HepG2 (cell line): ENCODE measurements at regions not wholly inside any gene's neighbourhood (a gene's known extent, or its start where the extent isn't known, plus 50 kb on each side); places are given as distances from the start of the nearest gene placed in this dataset.

Source experiments
- CERS6 ChIP-seq: sonication (generic); formaldehyde crosslinking; IDR thresholded peaks from 2 replicates; pipeline ENCODE4 v1.5.0; 2020; ENCODE audit warnings: missing genetic modification reagents
- ISX ChIP-seq: sonication (generic); formaldehyde crosslinking; conservative IDR thresholded peaks from 2 replicates; pipeline ENCODE4 v1.5.0; 2020; ENCODE audit warnings: missing genetic modification reagents
- PHF20 ChIP-seq: sonication (generic); formaldehyde crosslinking; IDR thresholded peaks from 2 replicates; pipeline ENCODE4 v1.5.0; 2020; ENCODE audit warnings: mild to moderate bottlenecking, missing genetic modification reagents
- RXRB ChIP-seq: IDR thresholded peaks from 2 replicates; pipeline ENCODE4 v1.6.1; 2016; ENCODE audit warnings: borderline replicate concordance, missing genetic modification reagents, missing compliant biosample characterization
- SP140L ChIP-seq: sonication (generic); formaldehyde crosslinking; IDR thresholded peaks from 2 replicates; pipeline ENCODE4 v1.4.0; 2020; ENCODE audit warnings: missing genetic modification reagents, borderline replicate concordance
- ZBTB10 ChIP-seq: sonication (generic); formaldehyde crosslinking; IDR thresholded peaks from 2 replicates; pipeline ENCODE4 v1.4.0; 2020; ENCODE audit warnings: missing genetic modification reagents, borderline replicate concordance
- ZBTB37 ChIP-seq: sonication (generic); formaldehyde crosslinking; IDR thresholded peaks from 2 replicates; pipeline ENCODE4 v1.4.0; 2020; ENCODE audit warnings: mild to moderate bottlenecking, missing genetic modification reagents
- ZBTB7B ChIP-seq: sonication (generic); formaldehyde crosslinking; IDR thresholded peaks from 2 replicates; pipeline ENCODE4 v1.4.0; 2020; ENCODE audit warnings: missing genetic modification reagents
- ZKSCAN8 ChIP-seq: IDR thresholded peaks from 2 replicates; pipeline ENCODE4 v1.6.1; 2016; ENCODE audit warnings: borderline replicate concordance, missing genetic modification reagents, missing compliant biosample characterization
- ZNF318 ChIP-seq: sonication (generic); formaldehyde crosslinking; IDR thresholded peaks from 2 replicates; pipeline ENCODE4 v1.4.0; 2020; ENCODE audit warnings: mild to moderate bottlenecking, missing genetic modification reagents
- ZNF362 ChIP-seq: sonication (generic); formaldehyde crosslinking; IDR thresholded peaks from 2 replicates; pipeline ENCODE4 v1.4.0; 2020; ENCODE audit warnings: missing genetic modification reagents, mild to moderate bottlenecking, borderline replicate concordance
- ZNF616 ChIP-seq: sonication (generic); formaldehyde crosslinking; IDR thresholded peaks from 2 replicates; pipeline ENCODE4 v1.5.0; 2020; ENCODE audit warnings: low read depth, mild to moderate bottlenecking, missing genetic modification reagents
- ZNF883 ChIP-seq: sonication (generic); formaldehyde crosslinking; IDR thresholded peaks from 2 replicates; pipeline ENCODE4 v1.5.1; 2020; ENCODE audit warnings: mild to moderate bottlenecking, missing genetic modification reagents; ENCODE audit errors: not compliant biosample characterization

GRCh38 chr6:137723273-137724017, 143.6 kb upstream of the TNFAIP3 start (continued):
- TF ChIP-seq RXRB (CRISPR knock-in tag) (peak; percentile 97), ISX (CRISPR knock-in tag) (no peak), ZBTB7B (peak; percentile 70), CERS6 (CRISPR knock-in tag) (no peak), ZKSCAN8 (no peak; the same call in 1 of the 2 replicates), ZNF883 (CRISPR knock-in tag) (no peak), ZNF616 (no peak), ZNF362 (CRISPR knock-in tag) (peak; percentile 69), PHF20 (CRISPR knock-in tag) (no peak), ZBTB10 (CRISPR knock-in tag) (no peak; the same call in 1 of the 2 replicates), SP140L (CRISPR knock-in tag) (peak; percentile 68; the same call in 1 of the 2 replicates), ZBTB37 (peak; percentile 85; the same call in 1 of the 2 replicates), ZNF318 (no peak)
